NCI-H2107 treated with DMSO at 0.1 percent for 48 hours (cell line): ENCODE measurements at regions not wholly inside any gene's neighbourhood (a gene's known extent, or its start where the extent isn't known, plus 50 kb on each side); places are given as distances from the start of the nearest gene placed in this dataset.

Source experiments
- DNase-seq: peaks from one replicate; lab custom pipeline; 2025; ENCODE audit not compliant: unreplicated experiment; lab: John Stamatoyannopoulos, UW

DNA sequence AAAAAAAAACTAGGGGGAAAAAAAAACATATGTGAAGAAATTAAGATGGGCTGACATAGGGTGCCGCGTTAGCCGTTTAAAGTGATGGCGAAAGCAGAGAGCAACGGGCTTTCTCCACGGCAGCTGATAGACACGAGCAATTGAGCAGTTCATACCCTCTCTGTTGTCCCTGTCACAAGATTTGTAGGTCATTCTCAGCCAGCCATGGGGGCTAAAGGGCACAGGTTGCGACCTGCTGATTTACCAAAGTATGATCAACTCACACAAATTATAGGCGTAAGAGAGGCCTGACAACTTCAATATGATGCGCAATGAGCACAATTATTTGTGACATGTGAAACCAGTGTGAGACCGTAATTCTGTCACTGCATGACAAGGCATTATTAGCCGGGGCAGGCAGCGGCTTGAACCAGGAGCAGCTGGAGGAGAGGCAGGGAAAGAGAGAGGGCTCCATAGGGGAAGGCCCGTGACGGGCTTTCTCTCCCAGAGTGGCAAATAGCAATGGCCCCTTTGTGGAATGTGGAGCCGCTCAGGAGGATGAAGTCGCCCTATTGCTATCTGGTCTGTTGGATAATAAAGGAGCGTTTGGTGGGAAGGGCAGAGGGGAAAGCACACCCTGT, 195.1 kb upstream of the HABP2 start:
- DNase-seq = no peak

DNA sequence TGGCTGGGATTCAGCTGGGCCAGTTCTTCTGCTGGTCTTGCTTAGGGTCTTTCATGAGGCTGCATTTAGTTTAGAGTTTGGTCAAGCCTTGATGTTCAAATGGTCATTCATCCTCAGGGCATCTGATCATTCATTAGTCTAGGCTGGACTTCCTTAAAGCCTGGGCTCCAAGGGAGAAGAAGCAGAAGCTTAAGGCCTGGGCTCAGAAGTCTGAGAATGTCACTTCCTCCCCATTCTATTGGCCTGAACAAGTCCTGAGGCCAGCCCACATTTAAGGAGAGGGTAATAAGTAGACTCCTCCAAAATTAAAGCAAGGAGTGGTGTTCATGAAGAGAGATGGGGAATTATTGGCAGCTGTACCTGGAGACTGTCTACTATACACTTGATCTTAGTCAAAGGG, 193.2 kb upstream of the HABP2 start:
- no peak for DNase-seq

GRCh38 chr10:113360870-113361269, 192.0 kb upstream of the HABP2 start:
- no peak for DNase-seq

GRCh38 chr10:113362645-113363091, 190.2 kb upstream of the HABP2 start:
- no peak for DNase-seq

GRCh38 chr10:113364227-113364626, 188.6 kb upstream of the HABP2 start:
- no peak for DNase-seq

- DNase-seq = no peak
Observed at GRCh38 chr10:113368666-113369364, 184.0 kb upstream of the HABP2 start.

DNA sequence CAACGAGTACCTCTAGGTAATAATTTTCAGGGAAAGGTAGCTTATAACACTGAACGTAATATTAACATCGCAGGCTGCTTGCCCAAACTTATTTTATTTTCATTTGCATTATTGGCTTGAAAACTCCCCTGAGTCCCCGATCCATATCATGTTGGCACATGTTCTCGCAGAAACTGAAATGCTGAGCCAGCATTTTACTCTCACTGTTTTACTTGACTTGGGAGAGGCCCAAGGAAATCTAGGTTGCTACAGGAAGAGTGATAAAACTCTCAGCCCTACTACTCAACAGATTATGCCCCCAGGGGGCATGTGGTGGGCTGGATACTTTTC, 183.5 kb upstream of the HABP2 start:
- no peak for DNase-seq

DNA sequence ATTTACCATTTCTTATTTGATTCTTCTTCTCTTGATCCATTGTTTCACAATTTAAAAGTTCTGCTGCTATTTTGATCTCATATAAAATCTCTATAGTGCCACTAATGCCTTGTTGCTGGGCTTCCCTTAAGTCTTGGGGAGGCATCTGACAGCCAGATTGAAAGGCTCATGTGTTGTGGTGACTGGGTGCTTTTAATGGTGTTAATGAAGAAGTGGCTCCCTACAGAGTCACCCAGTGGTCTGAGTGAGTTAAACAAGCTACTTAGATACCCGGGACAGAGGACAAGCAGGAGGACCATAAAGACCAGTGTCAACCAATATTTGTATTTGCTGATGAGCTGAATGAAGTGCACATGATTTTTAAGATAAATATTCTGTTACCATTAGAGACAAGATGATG, 176.4 kb upstream of the HABP2 start:
- no peak for DNase-seq

DNA sequence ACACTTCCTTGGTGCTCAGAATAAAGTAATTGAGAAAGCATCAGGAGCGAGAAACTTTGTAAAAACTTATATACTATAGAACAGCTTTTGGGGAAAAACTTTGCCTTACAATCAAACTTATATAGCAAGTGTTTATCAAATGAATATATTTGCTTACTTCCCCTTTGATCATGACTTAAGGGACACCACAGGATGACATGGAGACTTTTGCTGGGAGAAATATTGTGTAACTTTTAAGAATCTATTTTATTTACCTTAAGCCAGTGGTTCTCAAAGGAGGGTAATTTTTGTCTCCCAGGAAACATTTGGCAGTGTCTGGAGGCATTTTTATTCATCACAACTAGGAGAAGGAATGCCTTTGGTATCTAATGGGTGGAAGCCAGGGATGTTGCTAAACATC, 173.8 kb upstream of the HABP2 start:
- no peak for DNase-seq

DNA sequence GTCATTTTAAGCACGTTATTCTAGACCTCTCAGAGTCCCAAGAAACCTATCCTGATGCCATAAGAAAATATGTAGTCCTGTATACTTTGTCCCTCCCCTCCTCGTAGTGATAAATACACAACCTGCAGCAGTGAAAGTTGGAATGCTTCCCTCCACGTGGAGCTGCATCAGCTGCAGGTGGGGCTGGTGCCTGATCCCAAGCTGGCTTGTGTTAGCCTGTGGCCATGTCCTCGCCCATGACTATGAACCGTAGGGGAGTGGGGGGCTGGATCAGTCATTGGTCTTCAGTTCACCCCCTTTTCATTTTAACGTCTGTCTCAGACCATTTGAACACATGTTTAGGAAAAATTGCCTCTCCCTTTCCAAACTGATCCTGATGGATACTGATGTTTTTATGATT, 171.4 kb upstream of the HABP2 start:
- no peak for DNase-seq

DNA sequence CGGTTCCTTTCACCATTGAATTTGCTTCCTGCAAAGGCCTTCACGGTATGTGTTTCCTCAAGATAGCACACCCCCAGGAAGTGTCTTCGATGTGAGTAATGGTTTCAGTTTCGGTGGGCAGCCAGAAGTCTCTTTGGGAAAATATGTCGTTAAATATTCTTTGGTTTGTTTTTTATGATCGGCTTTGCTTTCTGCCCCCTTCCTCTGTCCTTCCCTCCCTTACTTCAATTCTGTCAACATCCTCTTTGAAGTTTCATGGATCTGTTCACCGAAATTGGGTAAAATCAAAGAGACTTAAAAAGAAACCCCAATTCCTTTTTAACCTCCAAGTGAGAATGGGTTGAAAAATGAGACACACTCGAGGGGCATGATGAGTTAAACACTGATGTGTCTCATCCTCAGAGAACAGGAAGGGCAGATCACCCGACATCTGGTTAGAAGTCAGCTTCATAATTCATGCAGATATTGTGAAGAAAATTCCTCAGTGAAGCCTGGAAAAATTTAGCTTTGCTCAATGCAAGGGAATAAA, 170.8 kb upstream of the HABP2 start:
- DNase-seq = no peak

DNA sequence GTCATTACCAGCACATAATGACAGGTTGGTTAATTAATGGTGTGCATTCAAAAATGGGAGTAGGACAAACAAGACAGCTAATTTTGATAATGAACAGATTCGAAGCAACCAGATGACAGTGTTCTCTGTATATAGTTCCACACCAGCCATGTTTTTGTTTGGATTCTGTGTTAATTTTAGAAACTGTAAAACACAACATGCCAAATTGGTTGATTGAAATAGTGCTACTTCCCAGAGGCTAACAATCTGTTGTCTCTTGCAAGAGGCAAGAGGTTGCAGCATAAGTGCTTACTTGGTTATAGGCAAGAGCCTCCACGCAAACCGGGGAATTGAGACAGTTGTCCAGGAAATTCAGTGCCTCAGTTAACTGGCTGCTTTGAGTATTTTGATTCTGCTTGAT, 170.2 kb upstream of the HABP2 start:
- no peak for DNase-seq

GRCh38 chr10:113384181-113384580, 168.7 kb upstream of the HABP2 start:
- no peak for DNase-seq

- peak; percentile 57 for DNase-seq
Observed at GRCh38 chr10:113385021-113385999, 167.5 kb upstream of the HABP2 start.

GRCh38 chr10:113386005-113386404, 166.8 kb upstream of the HABP2 start:
- no peak for DNase-seq

GRCh38 chr10:113389969-113390368, 162.9 kb upstream of the HABP2 start:
- DNase-seq = no peak

DNA sequence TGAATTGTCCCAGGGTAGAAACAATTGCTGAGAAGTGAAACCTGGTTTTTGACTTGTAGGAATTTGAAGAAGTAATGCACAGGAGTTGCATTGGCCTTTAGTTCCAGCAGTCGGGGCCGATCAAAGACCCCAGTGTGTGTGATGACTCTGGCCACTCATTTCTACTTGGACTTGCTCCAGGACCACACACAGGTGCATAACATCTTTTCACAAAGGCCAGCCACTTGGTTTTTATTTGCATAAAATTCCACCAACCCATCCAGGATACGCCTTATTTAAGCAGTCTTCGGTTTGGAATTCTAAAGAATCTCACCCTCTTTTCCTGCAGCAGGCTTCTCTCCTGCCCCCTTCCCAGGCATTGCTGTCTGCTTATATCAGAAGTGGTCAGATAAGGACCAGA, 162.0 kb upstream of the HABP2 start:
- DNase-seq = no peak

DNA sequence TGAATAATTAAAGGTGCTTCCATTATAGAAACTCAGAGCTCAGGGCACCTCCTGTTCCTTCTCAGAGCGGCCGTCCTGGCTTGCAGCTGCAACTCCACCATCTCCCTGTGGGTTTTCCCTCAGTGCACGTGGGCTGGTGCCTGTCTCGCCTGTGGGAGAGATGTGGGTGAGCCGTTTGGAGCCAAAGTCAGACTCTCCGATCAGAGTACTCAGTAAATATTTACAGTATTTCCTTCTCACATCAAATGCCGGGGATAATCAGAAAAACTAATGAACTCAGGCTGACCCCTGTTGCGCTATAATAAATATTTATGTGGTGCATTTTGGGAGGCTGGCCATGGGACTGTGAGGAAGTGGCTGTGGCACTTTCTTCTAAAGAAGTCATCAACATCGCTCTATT, 155.8 kb upstream of the HABP2 start:
- no peak for DNase-seq

- DNase-seq = no peak
Observed at GRCh38 chr10:113399065-113399464, 153.8 kb upstream of the HABP2 start.

- DNase-seq = no peak
Observed at GRCh38 chr10:113402602-113403001, 150.3 kb upstream of the HABP2 start.

DNA sequence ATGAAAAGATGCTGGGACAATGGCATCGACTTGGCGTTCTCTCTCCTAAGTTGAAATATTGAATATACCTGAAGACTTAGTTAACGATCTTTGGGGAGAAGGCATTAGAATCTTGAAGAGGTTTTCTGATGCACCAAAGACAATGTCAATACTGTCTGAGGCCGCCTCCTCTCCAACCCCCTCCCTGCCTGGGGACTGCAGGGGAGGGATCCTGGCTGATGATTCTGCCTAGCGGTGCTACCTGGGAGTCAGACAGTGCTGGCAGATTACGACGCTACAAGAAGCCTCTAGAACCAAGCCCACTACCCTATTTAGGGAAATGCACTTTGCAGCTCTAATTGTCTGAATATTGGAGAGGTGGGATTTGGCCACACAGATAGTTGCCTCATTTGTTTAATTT, 145.6 kb upstream of the HABP2 start:
- DNase-seq = no peak

GRCh38 chr10:113409175-113409574, 143.7 kb upstream of the HABP2 start:
- DNase-seq = no peak
